Lung microvascular endothelial cell (primary cell): ENCODE measurements at regions not wholly inside any gene's neighbourhood (a gene's known extent, or its start where the extent isn't known, plus 50 kb on each side); places are given as distances from the start of the nearest gene placed in this dataset.
"Not testable (repeated sequence)": the region's sequence is repeated elsewhere in the genome, so short reads cannot be mapped to it uniquely, and the experiment has no call there.

Experiments used
- DNase-seq, 2 donors: peaks; one replicate each; pipeline versions ENCODE4 v3.0.0 to v3.0.0-alpha.2; 2010; ENCODE audit warnings: low read depth in 2 of 2

DNA sequence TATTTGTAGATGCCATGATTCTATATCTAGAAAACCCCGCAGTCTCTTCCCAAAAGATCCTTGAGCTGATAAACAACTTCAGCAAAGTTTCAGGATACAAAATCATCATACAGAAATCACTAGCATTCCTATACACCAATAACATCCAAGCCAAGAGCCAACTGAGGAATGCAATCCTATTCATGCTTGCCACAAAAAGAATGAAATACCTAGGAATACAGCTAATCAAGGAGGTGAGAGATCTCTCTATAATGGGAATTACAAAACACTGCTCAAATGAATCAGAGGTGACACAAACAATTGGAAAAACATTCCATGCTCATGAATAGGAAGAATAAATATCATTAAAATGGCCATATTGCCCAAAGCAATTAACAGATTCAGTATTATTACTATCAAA is 551.4 kb upstream of the SLC39A10 start:
- no peak for DNase-seq

DNA sequence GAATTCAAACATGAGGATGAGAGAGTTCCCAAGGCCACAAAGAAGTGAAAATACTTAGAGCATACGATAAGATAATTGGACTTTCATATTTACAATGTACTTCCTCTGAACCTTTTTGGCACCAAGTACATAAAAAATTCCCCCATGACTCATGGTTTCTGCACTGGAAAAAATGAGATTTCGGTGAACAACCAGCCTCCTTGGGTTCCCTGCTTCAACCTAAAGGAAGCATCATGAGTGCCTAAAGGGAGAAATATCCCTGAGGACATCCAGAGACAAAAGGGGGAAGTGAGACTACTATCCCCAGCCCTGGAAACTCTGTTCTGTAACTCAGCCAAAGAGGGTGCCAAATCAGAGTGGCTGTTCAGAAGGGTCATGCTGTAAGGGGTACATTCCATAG is 562.7 kb upstream of the SLC39A10 start:
- no peak for DNase-seq

DNA sequence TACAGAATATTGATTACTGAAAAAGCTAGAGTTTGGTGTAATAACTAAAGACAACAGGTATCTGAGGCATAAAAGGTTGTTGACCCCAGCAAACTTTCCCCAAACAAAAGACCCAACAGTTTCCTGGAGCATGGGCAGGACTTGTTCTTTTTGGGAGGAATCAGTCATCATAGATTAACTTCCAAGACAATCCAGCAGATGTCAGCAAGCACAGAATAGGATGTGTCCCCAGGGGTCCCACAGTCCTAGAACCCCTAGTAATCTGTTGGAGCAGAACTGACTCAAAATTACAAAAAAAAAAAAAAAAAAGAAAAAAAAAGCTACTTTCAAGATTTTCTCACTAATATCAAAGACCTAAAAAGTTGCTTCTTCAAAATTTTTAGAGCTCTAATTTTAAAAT is 564.7 kb upstream of the SLC39A10 start:
- no peak for DNase-seq

DNA sequence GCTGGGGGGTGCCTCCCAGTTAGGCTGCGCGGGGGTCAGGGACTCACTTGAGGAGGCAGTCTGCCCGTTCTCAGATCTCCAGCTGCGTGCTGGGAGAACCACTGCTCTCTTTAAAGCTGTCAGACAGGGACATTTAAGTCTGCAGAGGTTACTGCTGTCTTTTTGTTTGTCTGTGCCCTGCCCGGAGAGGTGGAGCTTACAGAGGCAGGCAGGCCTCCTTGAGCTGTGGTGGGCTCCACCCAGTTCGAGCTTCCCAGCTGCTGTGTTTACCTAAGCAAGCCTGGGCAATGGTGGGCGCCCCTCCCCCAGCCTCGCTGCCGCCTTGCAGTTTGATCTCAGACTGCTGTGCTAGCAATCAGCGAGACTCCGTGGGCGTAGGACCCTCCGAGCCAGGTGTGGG is 584.2 kb upstream of the SLC39A10 start:
- not testable (repeated sequence) for DNase-seq

DNA sequence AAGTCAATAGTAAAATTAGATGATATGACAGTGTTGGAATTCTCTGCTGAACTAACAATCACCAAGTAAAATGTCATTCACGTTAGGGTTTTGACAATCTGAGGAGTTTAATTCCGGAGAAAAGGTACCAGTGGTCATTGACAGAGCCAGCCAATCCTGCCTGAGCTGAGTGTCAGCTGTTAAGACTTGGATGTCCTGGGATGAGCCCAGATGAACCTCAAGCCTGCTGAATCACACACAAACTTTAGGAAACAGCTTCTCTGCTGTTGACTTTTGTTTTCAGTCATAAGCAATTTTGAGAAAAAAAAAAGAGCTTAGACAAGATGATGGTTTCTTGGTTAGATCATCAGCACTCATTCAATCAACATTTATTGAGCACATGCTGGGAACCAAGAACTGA is 600.0 kb upstream of the SLC39A10 start:
- DNase-seq, result no peak

DNA sequence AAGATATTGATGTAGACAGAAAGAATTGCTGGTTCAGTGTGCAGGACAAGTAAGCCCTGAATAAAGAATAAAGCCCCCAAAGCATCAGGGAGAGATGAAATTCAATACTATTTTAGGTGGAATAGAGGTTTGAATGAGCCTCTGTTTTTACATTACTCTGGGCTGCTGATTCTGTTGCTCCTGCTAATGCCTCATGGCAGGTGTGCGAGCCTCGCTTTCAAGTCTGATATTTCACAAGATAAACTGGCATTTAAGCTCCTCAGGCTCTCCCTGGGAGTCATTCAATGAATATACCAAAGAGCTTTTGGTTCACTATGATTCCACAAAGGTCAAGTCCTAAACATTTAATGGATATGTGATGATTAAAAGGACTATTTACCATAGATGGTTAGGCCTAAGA is 601.0 kb upstream of the SLC39A10 start:
- no peak for DNase-seq

DNA sequence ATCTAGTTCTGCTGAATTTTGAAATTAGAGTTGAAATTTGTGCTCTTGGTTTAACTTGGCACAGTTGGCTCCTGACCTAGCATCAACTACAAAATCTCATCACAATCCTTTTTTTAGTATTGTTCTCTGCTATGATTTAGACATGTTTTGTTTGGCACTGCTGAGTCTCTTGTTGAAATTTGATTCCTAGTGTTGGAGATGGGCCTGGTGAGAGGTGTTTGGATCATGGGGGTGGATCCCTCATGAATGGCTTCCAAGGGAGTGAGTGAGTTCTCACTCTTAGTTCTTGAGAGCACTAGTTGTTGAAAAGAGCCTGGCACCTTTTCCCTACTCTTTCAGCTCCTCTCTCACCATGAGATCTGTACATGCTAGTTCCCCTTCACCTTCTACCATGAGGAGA is 605.6 kb upstream of the SLC39A10 start:
- DNase-seq, result no peak

DNA sequence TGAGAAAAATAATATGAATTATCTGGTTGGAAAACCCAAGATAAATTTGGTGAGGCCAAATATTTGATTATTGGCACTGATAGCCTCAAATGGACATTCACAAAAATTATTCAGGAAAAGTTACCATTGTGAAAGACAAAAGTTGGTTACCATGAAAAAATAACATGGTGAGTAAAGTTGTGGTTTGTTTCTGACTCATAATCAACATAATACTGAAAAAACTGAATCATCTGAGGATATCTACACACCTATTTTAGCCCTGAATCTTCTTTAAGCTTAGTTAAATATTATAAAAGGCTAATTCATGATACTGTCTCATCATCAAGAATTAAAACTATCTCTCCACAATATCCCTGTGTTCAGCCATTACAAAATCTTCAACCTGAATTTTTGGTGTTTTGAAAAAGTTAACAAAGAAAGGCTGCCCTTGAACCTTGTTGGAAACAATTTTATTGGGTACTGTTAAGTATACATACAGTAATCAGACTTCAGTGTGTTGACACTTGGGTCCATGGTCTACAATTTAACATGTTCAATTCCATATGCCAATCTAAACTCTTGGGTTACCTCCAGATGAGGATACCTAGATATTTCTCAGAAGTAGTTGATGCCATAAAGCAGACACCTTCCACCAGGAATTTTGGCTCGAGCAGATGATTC is 607.5 kb upstream of the SLC39A10 start:
- no peak for DNase-seq

DNA sequence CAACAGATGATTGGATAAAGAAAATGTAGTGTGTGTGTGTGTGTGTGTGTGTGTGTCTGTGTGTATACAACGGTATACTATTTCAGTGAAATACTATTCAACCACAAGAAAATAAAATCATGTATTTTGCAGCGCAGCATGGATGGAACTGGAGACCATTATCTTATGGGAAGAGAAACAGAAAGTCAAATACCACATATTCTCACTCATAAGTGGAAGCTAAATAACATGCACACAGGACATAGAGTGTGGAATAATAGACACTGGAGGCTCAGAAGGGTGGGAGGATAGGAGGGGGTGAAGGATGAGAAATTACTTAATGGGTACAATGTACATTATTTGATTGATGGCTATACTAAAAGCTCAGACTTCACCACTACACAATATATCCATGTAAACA is 609.1 kb upstream of the SLC39A10 start:
- no peak for DNase-seq

DNA sequence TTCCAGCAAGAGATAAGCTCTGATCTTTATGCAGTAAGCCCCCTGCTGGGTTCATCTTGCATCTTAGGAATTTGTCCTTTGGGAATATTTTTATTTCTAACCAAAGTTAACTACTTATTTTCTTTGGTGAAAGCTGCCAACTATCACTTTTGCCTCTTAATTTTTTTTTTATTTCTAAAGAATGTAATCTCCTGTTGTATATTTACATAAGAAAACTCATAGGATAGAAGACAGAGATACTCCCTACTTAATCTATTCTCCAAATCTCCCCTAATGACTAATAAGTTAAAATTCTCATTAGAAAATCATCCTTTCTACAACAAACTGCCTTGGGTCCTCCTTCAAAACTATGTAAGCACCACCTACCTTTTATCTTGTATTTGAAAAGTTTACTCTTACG is 612.2 kb upstream of the SLC39A10 start:
- no peak for DNase-seq

DNA sequence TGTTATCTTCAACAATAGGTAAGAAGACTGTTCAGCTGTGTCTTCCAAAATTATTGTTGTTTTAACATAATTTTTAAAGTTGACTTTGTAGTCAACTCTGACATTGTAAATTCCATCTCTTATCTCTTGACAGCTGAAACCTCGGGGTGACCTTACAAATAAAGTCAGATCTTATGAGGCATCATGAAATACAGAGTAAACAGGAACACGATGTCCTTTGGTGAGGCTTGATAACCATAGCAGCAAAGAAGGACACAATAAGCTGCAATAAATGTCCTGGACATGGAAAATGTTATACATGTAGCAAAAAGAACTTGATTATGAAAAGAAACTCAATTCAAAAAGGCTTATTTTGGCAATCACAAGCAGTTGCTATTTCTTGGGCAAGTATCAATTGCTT is 618.9 kb upstream of the SLC39A10 start:
- DNase-seq, result no peak

DNA sequence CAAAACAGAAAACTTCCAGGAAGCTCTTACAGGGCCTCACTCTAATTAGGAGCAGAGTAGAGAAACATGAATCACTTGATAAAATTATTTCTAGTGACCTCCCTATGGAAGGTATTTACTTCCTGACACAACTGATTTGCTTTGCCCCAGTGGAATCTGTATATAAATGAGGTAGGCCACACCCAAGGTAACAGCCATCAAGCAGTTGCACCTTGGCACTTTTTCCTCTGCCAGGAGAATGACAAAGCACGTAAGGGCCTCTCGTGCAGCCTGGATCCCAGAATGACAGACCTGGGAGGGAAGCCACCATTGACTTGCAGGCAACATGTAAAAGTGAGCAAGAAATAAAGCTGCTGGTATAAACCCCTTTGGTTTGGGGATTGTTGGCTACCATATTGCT is 620.0 kb upstream of the SLC39A10 start:
- no peak for DNase-seq

DNA sequence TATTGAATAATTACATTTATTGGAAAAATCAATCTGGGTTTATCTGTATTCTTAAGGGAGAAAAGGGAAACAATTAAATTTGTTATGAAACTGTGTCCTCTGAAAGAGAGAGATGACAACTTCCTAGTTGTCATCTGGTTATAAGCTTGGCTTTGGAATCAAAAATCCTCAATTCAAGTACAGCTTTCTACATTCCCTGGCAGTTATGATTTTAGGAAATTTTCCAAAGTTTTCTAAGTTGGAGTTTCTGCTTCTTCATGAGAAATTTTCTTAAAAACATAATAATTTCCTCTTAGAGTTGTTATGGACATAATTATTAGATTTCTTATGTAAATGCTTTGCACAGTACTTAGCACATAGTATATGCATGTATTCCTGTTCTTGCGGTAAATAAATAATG is 625.6 kb upstream of the SLC39A10 start:
- no peak for DNase-seq

DNA sequence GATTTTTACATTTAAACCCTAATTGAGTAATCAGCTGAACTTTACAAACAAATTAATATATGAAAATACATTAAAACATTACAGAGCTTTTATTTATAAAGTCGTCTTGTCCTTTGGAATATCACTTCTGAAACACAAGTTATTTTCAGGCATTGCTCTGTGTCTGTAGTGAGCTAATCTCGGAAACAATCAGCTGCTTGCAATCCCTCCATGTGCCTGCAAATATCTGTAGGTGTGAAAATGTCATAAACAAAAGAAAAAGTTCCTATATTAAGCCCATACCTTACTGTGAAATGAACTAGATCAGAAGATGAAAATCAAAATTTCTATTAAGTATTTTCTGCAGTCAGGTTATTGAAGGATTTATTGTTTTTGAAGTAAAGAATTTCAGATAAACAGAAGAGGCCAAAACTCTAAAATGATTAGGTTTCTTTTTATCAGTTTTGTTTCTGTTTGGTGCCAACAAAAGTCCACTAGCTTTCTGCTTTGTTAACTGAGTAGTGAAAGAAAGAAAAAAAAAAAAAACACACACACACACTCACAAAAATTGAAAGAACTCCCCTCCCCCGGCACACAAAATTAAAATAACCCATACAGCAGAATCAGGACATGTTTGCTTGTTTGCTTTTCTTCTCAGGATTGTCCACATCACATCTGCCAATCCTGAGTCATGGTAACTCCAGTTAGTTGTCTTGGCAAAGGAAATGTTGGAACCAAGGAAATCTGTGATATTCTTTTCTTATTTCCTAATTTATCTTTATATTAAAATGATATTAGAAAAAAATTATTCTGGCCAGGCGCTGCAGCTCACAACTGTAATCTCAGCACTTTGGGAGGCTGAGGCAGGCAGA is 627.0 kb upstream of the SLC39A10 start:
- no peak for DNase-seq

DNA sequence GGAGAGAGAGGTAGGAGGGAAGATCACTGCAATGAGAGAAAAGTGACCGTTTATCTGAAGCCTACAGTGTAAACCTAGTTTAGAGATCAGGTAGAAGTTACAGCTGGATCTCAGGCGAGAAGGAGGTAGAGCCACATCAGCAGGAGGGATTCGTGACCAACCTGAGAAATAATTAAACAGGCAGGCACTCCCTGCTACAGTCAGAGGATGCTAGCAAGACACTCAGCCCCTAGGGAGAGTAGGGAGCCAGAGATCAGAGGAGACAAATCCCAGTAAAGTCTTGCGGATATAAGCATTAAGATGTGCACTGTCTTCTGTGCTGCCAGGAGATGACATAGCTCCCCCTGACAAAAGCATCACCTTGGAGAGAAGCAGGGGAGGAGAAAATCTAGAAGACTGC is 629.1 kb upstream of the SLC39A10 start:
- DNase-seq, result no peak

DNA sequence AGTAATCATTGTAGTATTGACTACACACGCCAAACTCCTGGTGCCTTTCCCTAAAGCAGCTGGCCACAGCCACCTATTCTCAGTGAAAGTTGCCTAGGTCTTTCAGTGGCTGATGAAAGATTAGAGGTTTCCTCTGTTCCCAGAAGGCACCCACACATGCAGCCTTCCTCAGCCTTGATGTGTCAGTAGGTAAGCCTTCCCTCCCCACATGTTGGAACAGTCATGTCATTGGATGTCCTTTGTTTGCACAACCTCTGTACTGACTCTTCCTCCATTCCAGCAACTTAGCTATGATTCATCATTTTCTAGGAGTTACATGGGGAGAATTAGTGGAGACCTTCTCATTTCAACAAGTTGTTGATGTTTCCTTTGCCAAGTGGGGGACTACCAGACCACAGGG is 630.8 kb upstream of the SLC39A10 start:
- DNase-seq, result no peak

DNA sequence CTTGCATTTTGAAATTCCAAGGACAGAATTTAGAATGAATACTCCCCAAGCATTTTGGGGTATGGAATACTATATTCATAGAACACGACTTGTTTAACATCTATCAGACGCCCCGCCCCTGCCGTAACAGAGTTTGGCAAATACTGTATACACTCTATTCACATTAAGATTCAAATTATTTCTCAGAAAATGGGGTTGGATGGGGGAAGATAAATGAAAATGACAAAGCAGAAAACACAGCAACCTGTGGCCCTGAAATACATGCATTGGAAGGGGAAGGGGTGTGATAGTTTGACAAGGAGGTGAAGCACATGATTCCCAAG is 634.6 kb upstream of the SLC39A10 start:
- DNase-seq, result no peak

DNA sequence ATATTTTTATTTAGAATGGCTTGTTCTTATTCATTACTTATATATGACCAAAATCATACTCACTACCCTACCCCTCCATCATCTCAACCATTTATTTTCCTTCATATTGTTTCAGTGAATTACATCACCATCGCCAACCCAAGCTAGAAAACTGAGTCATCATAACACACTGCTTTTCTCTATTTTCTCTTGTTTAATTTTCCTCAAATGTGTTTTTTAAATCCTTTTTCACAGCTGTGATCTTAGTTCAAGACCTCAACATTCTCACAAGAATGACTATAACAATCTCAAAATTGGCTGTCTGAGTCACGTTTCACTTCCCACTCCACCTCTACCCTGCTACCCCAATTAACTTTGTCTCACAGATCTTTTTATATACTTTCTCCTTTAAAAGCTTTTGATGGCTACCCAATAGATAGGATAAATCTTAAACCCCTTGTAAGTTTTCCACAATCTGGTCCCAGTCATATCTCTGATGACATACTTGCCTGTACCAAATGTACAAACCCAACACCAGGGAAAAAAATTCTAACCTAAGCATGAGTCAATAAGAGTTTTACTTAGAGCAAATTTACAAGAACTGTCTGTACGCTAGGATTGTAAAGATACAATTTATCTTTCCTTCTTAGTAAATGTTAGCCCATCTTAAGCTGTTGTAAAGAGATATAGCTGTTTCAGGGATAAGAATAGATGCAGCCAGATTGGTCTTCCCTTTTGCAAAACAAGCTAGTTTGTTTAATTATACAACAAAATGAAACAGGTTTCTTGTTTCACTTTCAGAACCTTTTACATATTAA is 635.1 kb upstream of the SLC39A10 start:
- DNase-seq, result no peak

DNA sequence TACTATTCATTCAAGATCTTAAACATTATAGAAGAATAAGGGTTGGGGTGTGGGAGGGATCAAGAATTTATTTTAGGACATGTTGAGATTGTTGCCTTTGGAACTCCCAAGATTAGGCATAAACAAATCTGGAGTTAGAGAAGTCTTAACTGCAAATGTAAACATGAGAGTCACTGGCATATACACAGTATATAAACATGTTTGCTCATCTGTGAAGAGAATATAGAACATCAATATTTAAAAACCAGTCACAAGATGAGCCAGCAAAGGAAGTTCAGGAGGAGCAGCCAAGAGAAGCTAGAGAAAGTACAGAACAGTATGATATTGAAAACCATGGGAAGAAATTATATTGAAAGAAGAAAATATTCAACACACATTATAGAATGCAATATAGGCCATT is 638.6 kb upstream of the SLC39A10 start:
- no peak for DNase-seq

DNA sequence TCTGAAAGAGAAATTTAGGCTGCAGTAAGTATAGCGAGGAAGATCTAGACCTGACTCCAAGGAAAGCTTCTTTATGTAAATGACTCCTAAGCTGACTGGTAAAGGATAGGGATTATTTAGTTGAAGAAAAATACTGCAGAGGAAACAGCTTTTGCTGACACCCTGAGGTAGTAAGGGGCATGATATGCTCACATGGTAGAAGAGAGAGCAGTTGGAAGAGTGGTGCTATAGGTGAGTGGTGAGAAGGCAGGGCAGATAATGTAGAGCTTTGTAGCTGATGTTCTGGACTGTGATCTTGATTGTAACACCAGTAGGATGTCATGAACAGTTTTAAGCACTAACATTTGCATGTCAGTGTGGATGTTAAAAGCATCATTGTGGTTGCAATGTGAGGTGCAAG is 639.1 kb upstream of the SLC39A10 start:
- DNase-seq, result no peak

DNA sequence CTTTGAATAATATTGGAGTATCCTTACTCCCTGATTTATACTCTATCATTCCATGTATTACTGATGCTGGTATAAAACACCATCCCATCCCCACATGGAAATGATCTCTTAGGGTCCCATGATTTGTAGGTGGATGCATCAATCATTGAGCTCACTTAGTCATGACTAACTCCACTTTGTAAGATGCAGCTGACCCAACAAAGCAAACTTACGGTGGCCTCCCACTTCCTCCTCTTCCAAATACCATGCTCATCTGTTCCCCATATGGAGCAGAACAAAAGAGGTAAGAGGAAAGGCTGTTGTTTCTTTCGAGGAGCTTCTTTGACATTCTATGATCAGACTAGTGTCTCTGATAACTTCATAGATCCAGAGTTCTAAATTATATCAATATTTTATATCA is 640.2 kb upstream of the SLC39A10 start:
- DNase-seq, result no peak

DNA sequence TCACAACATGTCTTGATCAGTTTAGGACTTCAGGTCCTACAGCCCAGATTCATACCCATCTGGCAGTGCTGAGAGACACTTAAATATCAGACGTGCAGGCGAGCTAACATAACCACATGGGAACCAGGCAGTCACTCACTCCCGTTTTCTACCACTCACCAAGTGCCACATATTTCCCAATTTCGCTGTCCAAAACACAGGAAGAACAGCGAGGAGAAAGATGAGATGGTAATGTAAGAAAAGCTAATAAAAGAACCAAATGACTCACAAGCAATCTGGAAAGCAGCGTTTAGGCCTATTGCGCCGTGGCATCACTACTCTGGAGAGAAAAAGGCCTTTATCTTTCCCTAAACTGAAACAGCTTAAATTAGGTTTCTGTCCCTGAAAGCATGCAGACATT is 647.8 kb upstream of the SLC39A10 start:
- DNase-seq, result no peak

DNA sequence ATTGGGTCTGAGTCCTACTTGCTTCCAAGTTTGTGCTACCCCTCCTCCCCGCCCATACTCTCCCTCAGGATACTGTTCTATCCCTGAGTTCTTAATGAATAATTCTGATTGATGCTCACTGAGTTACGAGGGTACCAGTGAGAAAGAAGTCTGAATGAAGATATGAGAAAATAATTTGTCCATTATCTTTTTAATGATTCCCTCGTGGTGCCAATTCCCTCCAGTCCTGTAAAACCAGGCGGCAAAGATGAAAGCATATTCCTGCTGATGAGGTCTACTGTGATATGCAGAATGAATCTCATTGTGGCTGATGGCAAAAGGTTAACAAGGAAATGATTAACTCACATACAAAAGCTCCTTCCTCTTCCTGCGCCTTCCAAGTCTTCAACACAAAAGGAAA is 650.2 kb upstream of the SLC39A10 start:
- DNase-seq, result no peak
